GM04503 (cell line): ENCODE measurements at regions not wholly inside any gene's neighbourhood (a gene's known extent, or its start where the extent isn't known, plus 50 kb on each side); places are given as distances from the start of the nearest gene placed in this dataset.

ENCODE experiments used
- DNase-seq: peaks from one replicate; pipeline ENCODE4 v3.0.0-alpha.2; 2012; ENCODE audit warnings: low read depth

DNA sequence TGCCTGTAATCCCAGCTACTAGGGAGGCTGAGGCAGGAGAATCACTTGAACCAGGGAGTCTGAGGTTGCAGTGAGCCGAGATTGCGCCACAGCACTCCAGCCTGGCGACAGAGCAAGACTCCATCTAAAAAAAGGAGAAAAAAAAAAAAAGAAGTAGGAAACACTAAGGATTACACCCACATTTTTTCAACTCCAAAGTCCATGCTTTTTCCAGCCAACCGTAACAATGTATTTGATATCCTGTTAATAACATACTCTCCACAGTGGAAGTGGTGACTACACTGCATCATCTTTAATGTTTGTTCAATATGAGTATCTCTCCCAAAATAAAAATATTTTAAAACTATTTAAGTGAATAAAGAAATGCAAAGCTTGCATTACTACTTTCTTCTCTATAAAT lies 481.6 kb upstream of the ACVR2A start:
- no peak for DNase-seq

- DNase-seq = no peak
These were observed 486.5 kb upstream of the ACVR2A start for GRCh38 chr2:147358375-147358774.

GRCh38 chr2:147356157-147356556 lies 488.7 kb upstream of the ACVR2A start:
- no peak for DNase-seq

- DNase-seq = no peak
These were observed 489.1 kb upstream of the ACVR2A start for GRCh38 chr2:147355706-147356105.

GRCh38 chr2:147353072-147353381 lies 491.8 kb upstream of the ACVR2A start:
- no peak for DNase-seq

GRCh38 chr2:147352264-147353071 lies 492.4 kb upstream of the ACVR2A start:
- DNase-seq = no peak

GRCh38 chr2:147351784-147352183 lies 493.0 kb upstream of the ACVR2A start:
- DNase-seq = no peak

GRCh38 chr2:147348931-147349555 lies 495.8 kb upstream of the ACVR2A start:
- DNase-seq = no peak

- no peak for DNase-seq
These were observed 498.7 kb upstream of the ACVR2A start for GRCh38 chr2:147346142-147346541.

DNA sequence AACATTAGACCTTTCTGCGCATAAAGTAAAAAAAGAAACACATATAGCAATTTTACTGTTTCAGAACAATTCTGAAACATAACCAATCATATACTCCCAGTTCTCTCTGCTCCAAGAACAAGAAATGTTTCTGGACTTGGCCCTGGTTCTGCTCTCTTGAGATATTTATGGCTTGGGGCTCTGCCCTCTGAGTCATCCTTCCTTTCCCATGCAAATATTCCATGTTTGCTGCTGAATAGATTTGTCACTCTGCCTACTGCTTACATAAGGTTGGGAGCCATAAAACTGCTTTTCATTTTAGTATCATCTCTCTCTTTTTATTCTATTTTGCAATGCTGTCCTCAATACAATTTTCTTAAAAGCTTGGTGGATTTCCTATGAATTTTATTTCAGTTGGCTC lies 499.6 kb upstream of the ACVR2A start:
- DNase-seq = no peak

- no peak for DNase-seq
These were observed 502.5 kb upstream of the ACVR2A start for GRCh38 chr2:147342329-147342728.

DNA sequence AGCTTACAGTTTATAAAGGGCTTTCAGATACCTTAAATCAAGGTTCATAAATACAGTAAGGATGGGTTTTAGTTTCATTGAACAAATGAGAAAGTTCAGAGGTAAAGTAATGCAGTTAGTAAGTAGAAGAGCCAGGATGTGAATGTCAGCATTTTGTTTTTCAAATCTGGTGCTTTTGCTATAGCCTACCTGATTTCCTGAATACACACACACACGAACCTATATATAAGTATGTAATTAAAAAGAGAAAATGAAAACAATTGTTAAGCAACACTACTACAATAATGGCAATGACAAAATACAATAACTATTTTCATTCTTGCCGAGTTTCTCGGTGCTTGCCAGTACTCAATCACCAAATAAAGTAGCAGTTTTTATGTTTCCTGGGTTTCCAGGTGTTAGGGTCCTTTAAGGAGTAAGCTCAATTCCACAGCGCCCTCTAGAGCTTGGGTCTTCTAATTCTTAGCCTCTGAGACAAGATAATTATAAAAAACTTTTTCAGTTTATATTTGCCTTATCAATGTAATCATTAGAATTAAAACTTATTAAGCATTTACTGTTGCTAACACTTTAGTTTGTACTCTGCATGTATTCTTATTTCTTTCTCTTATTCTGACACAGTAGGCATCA lies 512.9 kb upstream of the ACVR2A start:
- no peak for DNase-seq

GRCh38 chr2:147330925-147331324 lies 513.9 kb upstream of the ACVR2A start:
- DNase-seq = no peak

GRCh38 chr2:147327613-147328012 lies 517.2 kb upstream of the ACVR2A start:
- DNase-seq = no peak

GRCh38 chr2:147325990-147326389 lies 518.8 kb upstream of the ACVR2A start:
- DNase-seq = no peak

- DNase-seq = no peak
These were observed 524.7 kb upstream of the ACVR2A start for GRCh38 chr2:147320146-147320545.

DNA sequence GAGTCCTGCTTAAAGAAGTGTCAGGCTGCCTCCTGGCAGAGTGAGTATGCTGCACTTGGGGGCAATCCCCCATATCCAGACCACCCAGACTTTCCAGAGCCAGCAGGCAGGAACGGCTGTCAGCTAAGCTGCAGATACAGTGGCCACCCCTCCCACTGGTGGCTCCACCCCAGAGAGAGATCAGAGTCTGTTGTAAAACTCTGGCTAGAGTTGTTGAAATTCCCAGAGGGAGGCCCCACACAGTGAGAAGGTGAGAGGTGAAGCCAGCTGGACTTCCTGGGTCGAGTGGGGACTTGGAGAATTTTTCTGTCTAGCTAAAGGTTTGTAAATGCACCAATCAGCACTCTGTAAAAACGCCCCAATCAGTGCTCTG lies 533.8 kb upstream of the ACVR2A start:
- no peak for DNase-seq

DNA sequence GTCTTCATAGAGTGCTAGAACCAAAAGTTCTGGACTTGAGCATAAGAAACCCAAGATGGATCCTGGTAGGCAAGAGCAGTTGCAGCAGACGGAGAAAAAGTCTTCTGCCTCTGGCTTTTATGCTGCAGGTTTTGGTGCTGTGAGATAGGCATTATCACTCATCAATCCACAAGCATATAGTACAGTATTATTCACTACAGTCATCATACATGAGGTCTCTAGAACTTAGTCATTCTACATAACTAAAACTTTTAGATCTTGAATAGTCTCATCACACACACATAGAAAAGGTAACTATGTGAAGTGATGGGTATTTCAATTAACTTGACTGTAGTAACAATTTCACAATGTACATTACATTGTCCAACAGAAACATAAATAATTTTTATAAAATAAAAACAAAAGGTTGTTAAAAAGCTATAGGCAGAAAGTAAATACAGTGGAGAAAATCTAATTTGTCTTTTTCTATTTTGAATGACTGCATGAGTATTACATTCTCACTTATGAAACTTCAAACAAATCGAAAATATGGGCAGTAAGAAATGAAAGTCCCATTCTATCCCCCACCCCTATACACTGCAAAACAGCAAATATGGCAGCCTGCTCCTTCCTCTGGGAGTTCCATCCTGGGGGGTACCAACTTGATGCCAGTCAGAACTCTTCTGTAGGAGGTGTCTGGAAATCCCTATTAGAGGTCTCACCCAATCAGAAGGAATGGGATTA lies 534.3 kb upstream of the ACVR2A start:
- DNase-seq = no peak

DNA sequence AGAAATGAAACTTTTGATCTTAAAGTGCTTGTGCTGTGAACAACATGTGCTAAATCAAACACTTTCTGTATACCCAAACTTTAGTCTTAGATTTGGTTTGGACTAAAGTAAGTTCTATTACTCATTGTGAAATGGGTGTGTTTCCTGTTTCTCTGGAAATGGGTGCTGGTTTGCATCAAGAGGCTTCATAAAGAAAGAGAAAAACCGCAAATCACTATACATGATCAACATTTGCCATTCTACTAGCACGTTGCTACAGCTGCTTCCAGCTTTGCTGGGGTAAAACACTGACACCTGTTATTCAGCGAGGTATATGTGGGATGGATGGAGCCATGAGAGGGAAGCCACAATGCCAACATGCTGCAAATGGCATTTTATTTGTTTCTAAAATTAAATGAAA lies 547.0 kb upstream of the ACVR2A start:
- DNase-seq = no peak

DNA sequence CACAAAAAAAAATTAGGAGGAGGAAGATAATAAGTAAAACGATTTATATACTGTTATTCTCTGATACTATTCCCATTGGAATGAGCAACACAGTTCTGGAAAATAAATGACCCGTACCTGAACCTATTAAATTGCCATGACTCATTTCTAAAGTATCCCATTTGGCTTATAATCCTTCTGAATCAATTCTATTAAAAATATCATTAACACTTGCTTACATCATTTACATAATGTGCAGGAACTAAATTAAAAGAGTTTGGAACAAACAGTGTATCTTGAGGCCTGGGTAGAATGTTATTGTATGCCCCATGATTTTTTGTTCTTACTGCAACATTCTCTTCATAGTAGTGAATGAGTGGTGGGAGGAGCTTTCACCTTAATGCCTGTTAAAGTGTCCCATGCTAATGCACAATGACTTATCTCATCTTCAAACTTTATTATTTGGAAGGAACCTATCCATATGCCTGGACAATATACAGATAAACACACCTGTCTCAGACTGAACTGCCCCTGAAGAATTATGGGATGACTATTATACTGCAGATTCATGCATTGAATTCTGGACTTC lies 549.9 kb upstream of the ACVR2A start:
- DNase-seq = no peak

- no peak for DNase-seq
These were observed 550.6 kb upstream of the ACVR2A start for GRCh38 chr2:147293991-147294824.

DNA sequence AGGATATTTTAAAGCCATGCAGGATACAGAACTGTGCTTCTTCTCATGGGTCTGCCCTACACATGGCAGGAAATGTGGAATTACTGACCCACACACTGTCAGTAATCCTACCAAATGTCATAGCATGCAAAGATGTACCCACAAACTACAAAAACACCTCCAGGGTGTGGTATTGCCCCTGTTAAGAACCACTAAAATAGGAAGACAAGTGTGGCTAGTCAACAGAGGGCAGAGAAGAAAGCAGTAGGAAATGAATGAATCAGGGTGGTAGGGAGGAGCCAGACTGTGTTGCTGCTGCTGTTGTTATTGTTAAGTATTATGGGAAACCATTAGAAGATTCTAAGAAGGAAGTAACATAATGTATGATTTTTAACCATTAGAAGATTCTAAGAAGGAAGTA lies 556.7 kb upstream of the ACVR2A start:
- DNase-seq = no peak
